Large intestine (tissue), 3 donors: ENCODE measurements at regions not wholly inside any gene's neighbourhood (a gene's known extent, or its start where the extent isn't known, plus 50 kb on each side); places are given as distances from the start of the nearest gene placed in this dataset.
"Not testable (repeated sequence)": the region's sequence is repeated elsewhere in the genome, so short reads cannot be mapped to it uniquely, and the experiment has no call there.

Source experiments
- DNase-seq, 2 donors: peaks; one replicate each; pipeline versions ENCODE4 v3.0.0 to v3.0.0-alpha.2; 2013
- H3K27ac ChIP-seq: one replicate; pipeline ENCODE4 v1.5.1; 2013; ENCODE audit warnings: low read length
- H3K27me3 ChIP-seq: 2 replicates; pipeline ENCODE4 v1.6.1; 2013; ENCODE audit warnings: low read length; ENCODE audit not compliant: control insufficient read depth, insufficient read depth
- H3K36me3 ChIP-seq: 2 replicates; pipeline ENCODE4 v1.6.1; 2013; ENCODE audit warnings: low read length; ENCODE audit not compliant: control insufficient read depth, insufficient read depth
- H3K4me1 ChIP-seq: one replicate; pipeline ENCODE4 v1.6.1; 2013; ENCODE audit warnings: low read length; ENCODE audit not compliant: control insufficient read depth, insufficient read depth
- H3K4me3 ChIP-seq: one replicate; pipeline ENCODE4 v1.5.1; 2013; ENCODE audit warnings: low read length
- H3K9me3 ChIP-seq: one replicate; pipeline ENCODE4 v1.6.1; 2013; ENCODE audit warnings: mild to moderate bottlenecking, low read depth, low read length, moderate library complexity; ENCODE audit not compliant: control insufficient read depth
- WGBS: methylation state at CpG from one replicate; pipeline ENCODE4 v1.1.5; 2013; ENCODE audit warnings: low lambda C conversion rate; ENCODE audit not compliant: insufficient coverage; 5-methylcytosine and 5-hydroxymethylcytosine counted together

DNA sequence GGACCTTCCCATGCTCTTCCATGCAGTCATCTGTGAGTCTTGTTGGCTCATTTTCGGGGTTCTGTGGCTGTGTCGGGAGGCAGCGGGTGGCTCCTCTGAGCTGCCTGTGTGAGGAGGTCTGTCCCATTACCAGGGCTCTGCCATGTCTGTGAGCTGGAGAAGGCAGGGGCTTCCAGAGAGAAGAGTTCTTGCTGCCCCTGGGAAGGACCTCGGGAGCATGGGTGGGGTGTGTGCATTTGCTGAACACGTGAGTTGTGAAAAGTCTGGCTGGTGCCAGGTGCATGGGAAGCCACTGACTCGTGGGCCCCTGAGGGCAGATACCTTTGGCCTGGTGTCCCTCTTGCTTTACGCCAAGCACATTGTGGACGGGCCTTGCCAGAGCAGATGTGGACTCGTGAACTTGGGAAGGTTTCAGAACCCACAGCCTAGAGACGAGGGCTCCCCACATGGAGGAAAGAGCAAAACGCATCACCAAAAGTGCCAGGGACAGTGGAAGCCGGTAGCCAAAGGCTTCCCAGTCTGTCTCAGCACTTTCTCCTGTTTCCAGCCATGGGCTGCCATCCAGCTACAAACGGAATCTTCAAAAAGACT, 1324.5 kb downstream of the BRD1 start:
- Histone ChIP-seq H3K36me3 (no peaks in the 10 kb centered on the region), H3K27me3 (no peaks in the 10 kb centered on the region), H3K4me1 (no peaks in the 10 kb centered on the region), H3K9me3 (no peaks in the 10 kb centered on the region), H3K27ac (no peak overlapping the region), H3K4me3 (no peak overlapping the region)
- WGBS, result no CpG with 5 or more reads among the region's 13 CpGs
- DNase-seq, result no peak

DNA sequence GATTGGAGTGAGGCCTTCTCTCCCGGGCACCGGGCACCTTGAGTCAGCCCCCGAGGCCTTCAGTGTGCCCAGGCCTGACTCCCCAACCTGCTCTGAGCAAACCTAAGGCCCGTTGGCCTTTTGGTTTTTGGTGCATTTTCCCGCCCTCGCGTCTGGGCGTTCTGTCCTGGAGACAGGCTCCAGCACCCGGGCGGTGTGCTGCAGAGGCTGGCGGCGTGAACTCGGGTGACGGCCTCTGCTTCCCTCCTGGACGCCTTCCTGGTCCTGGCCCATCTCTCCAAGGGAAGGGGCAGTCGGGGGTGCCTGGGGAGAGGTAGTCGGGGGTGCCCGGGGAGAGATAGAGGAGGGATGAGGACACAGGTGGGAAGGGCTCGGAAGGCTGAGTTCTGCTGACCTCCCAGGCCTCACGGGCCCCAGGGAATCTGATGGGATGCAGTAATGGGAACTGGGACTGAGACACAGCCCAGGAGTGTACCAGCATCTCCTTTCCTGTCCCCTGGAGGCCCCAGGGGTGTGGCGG, 1326.4 kb downstream of the BRD1 start:
- no peak for DNase-seq
- Histone ChIP-seq H3K27ac (no peak overlapping the region), H3K9me3 (no peaks in the 10 kb centered on the region), H3K4me3 (no peak overlapping the region), H3K36me3 (no peaks in the 10 kb centered on the region), H3K4me1 (no peaks in the 10 kb centered on the region), H3K27me3 (no peaks in the 10 kb centered on the region)
- WGBS, result no CpG with 5 or more reads among the region's 21 CpGs

DNA sequence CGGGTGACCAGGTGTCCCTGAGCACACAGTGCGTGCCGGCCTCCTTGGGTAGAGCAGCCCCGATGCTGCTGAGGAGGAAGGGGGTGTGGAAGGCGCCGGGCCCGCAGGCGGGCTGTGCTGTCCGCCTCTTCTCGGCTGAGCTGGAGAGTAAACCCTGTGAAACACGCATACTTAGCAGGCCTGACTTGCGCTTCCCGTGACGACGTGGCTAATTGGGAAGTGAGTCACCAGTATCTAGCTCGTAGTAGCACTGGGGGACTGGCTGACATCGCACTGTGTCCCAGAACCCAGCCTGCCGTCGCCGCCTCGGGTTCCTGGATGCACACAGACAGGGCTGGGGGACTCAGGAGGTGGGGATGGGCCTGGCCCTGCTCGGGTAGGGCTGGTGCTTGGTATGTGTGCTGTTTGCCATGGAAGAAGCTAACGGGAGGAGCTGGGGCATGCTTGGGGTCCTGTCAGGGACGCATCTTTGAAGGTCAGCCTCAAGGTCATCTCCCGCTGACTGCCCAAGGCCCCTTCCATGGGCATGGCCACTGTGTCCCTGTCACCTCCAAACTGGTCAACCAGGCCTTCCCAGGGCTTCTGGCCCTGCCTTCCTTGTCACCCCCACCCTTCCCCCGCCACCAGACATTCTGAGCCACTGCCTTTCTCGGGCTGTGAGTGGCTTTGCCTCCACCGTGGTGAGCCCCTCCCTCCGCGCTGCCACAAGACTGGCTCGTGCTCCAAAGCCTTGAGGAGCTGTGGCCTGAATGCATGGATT, 1327.0 kb downstream of the BRD1 start:
- H3K27ac ChIP-seq, result no peak overlapping the region
- H3K4me3 ChIP-seq, result no peak overlapping the region
- no CpG with 5 or more reads among the region's 31 CpGs for WGBS
- no peaks in the 10 kb centered on the region for H3K4me1 ChIP-seq
- H3K9me3 ChIP-seq, result no peaks in the 10 kb centered on the region
- no peak for DNase-seq
- no peaks in the 10 kb centered on the region for H3K27me3 ChIP-seq
- no peaks in the 10 kb centered on the region for H3K36me3 ChIP-seq

DNA sequence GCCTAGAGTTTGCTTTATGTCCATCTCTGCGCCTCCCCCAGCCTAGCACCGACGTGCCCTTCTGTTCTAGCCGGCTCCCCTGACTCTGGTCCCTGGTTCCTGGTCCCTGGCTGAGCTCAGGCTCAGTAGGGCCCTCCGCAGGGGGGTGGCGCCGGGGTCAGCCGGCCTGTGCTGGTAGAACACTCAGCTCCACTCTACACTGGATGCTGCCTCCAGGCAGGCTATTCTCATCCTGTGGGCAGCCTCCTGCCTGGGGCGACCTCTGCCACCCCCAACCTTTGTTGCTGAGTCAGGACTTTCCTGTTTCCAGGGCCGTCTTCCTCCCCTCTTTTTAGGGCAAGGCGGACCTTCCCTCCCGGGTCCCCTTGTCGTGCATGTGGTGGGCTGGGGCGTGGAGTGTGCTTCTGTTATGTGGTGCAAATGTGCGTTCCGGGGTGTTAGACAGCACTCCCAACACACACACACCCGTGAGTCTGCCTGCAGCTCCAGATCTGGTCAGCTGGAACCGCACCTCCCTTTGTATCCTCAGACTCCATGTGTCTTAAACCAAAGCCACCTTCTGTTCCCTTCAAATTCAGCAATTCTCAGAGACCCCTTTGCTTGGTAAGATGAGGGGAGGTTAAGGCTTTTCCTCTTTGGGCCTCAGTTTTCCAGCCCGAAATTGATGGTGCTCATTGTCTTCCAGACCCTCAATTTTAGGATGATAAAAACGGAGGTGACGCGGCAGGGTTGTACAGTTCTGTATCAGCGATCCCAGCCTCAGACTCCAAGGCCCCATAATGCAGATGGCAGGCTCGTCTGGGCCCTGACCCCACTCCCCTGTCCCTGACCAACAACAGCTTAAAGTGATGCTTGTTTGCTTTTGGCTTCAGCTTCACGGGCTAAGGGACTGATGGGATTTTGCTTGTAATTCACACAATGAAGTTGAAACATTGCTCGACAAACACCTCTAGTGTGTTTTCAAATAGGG, 1327.9 kb downstream of the BRD1 start:
- DNase-seq, result no peak
- no peaks in the 10 kb centered on the region for H3K27me3 ChIP-seq
- WGBS, result 86% methylated on average over 1 of the region's 26 CpGs
- no peak overlapping the region for H3K27ac ChIP-seq
- H3K4me1 ChIP-seq, result no peaks in the 10 kb centered on the region
- no peaks in the 10 kb centered on the region for H3K9me3 ChIP-seq
- H3K4me3 ChIP-seq, result no peak overlapping the region
- H3K36me3 ChIP-seq, result no peaks in the 10 kb centered on the region

DNA sequence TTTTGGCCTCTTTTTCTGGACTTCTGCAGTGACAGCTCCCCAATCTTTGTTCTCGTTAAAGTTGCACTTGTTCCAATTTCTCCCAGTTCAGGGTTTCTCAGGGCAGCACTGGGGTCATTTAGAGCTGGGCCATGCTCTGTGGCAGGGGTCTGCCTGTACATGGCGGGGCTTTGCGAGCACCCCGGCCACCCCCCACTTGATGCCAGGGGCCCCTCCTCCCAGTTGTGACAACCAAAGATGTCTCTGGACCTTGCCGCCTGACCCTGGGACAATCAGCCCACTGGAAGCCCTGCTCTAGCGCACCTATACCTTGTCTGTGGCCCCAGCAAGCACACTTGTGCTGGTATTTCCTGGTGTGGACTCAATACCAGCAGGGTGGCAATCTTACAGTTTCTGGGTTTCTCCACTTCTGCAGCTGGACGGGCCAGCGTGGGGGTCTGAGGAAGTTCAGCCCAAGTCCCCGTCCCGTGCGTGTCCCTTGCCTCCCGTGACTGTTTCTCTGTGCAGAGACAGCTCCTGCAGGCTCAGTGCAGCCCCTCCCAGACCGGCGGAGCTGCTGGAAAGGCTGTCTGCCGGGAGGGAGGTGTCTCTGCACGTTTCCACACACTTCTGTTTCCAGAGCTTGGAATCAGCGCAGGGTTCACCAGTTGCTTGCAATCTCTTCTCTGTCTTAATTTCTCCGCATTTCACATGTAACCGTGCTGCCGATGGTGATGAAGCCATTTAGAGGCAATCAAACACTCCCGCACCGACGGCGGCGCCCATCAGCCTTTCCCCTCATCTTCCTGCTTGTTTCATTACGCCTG, 1328.9 kb downstream of the BRD1 start:
- 0% methylated on average over 1 of the region's 26 CpGs for WGBS
- Histone ChIP-seq H3K27ac (no peak overlapping the region), H3K27me3 (no peaks in the 10 kb centered on the region), H3K4me3 (no peak overlapping the region), H3K36me3 (no peaks in the 10 kb centered on the region), H3K9me3 (no peaks in the 10 kb centered on the region), H3K4me1 (no peaks in the 10 kb centered on the region)
- no peak for DNase-seq

DNA sequence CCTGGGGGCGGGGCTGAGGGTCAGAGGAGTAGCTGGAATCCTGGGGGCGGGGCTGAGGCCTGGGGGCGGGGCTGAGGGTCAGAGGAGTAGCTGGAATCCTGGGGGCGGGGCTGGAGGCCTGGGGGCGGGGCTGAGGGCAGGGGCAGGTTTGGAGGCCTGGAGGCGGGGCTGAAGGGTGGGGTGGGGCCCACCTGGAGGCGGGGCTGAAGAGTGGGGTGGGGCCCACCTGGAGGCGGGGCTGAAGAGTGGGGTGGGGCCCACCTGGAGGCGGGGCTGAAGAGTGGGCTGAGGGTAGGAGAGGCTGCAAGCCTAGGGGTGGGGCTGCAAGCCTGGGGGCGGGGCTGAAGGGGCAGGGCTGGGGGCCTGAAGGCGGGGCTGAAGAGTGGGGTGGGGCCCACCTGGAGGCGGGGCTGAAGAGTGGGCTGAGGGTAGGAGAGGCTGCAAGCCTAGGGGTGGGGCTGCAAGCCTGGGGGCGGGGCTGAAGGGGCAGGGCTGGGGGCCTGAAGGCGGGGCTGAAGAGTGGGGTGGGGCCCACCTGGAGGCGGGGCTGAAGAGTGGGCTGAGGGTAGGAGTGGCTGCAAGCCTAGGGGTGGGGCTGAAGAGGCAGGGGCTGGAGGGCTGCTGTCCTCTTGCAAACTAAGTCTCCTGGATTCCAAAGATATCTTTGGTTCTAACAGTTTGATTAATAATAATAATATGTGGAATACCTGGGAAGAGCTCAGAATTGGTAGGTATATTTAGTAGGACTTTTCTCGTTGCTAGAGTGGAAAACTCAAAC, 1329.7 kb downstream of the BRD1 start:
- not testable (repeated sequence) for H3K4me1 ChIP-seq, H3K27ac ChIP-seq, H3K4me3 ChIP-seq, H3K36me3 ChIP-seq, H3K9me3 ChIP-seq, DNase-seq, H3K27me3 ChIP-seq
- WGBS, result no CpG with 5 or more reads among the region's 16 CpGs

DNA sequence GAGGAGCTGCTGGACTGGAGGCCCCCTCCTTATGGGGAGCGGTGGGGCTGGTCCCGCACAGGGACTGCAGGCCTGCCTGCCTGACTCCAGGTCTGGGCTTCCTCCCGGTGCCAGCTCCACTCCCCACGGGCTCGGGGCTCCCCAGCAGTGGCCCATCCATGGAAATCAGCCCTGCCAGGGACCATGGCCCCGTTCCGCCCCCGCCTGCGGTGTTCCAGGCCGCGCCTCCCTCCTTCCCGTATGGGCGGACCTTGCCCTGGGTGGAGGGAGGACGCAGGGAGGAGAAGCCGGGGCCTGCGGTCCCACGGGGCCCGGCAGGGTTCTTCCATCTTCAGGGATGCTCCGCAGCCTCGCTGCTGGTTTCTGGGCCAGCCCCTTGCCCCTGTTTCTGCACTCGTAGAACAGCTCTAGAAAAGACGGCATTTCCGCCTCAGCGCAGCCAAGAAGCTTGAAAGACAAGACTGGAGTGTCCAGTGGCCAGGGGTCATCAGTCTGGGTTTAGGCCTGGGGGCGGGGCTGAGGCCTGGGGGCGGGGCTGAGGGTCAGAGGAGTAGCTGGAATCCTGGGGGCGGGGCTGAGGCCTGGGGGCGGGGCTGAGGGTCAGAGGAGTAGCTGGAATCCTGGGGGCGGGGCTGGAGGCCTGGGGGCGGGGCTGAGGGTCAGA, 1330.6 kb downstream of the BRD1 start:
- no peak overlapping the region for H3K4me3 ChIP-seq
- H3K27ac ChIP-seq, result no peak overlapping the region
- no peaks in the 10 kb centered on the region for H3K9me3 ChIP-seq
- no peak for DNase-seq
- no CpG with 5 or more reads among the region's 30 CpGs for WGBS
- H3K4me1 ChIP-seq, result no peaks in the 10 kb centered on the region
- H3K27me3 ChIP-seq, result no peaks in the 10 kb centered on the region
- no peaks in the 10 kb centered on the region for H3K36me3 ChIP-seq

DNA sequence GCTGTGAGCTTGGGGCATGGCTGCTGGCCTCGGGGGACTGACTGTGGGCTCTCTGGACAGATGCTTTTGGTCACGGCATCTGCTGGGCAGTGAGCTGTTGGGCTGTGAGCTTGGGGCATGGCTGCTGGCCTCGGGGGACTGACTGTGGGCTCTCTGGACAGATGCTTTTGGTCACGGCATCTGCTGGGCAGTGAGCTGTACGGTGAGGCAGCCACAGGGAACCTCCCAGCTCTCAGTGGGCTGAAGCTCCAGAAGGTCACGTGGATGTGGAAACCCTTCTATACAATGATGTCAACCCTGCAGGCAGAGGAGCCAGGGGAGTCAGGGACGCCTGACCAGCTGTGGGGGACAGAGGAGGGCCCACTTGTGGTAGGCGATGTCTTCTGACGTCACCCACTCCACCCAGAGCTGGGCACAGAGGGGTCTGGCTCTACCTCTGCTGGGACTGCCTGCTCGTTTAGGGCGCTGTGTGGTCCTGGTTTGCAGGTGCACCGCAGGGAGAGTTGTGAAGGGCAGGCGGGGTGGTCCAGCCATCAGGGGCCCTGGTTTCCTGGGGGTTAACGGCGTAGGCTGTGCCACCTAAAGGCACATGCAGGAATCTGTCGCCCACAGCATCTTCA, 1331.3 kb downstream of the BRD1 start:
- Histone ChIP-seq H3K27ac (no peak overlapping the region), H3K36me3 (no peaks in the 10 kb centered on the region), H3K9me3 (no peaks in the 10 kb centered on the region), H3K4me1 (no peaks in the 10 kb centered on the region), H3K27me3 (peaks cover 5% of the 10 kb centered on the region), H3K4me3 (no peak overlapping the region)
- no peak for DNase-seq
- WGBS, result no CpG with 5 or more reads among the region's 16 CpGs

DNA sequence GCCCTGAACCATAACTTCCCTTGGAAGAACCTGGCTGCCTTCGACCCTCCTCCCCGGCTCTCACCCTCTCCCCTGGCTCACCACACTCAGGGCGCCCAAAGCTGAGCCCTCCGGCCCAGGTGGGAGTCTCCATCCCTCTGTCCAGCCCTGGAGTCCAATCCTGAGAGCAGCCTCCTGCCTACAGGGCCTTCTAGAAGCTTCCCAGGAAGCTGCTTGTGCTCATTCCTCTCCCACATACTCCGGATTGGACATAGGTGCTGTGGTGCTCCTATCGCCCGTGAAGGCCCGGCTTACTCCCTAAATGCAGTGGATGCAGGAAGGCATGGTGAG, 1332.0 kb downstream of the BRD1 start:
- no CpG with 5 or more reads among the region's 8 CpGs for WGBS
- Histone ChIP-seq H3K9me3 (no peaks in the 10 kb centered on the region), H3K36me3 (no peaks in the 10 kb centered on the region), H3K27me3 (peaks cover 11% of the 10 kb centered on the region), H3K4me1 (peaks cover 3% of the 10 kb centered on the region), H3K27ac (no peak overlapping the region), H3K4me3 (no peak overlapping the region)
- DNase-seq, result no peak
